OCI-LY7 (cell line): ENCODE measurements at regions not wholly inside any gene's neighbourhood (a gene's known extent, or its start where the extent isn't known, plus 50 kb on each side); places are given as distances from the start of the nearest gene placed in this dataset.

Source experiments
- BruUV-seq: library from RNA; stranded (reverse); fragments of 400-500 nt; replicated peaks from 2 replicates; lab custom pipeline; 2021; lab: Mats Ljungman, UMichigan
- CTCF ChIA-PET: fragments of 300-600 bp; sonication (Branson Sonifier 250); formaldehyde crosslinking; loops from one replicate; lab custom pipeline; 2022; ENCODE audit warnings: antibody characterized with exemption; ENCODE audit not compliant: unreplicated experiment; lab: Charles Lee
- POLR2A ChIA-PET: fragments of 300-600 bp; sonication (Branson Sonifier 250); formaldehyde crosslinking; loops from one replicate; lab custom pipeline; 2022; ENCODE audit warnings: antibody characterized with exemption; lab: Charles Lee
- DNase-seq: peaks from one replicate; pipeline ENCODE4 v3.0.0-alpha.2; 2015; ENCODE audit warnings: low spot score
- H2AFZ ChIP-seq: fragments of 200-600 bp; sonication (generic), shearing (Covaris generic); 2 replicates; pipeline ENCODE4 v1.6.1; 2014; ENCODE audit warnings: mild to moderate bottlenecking, antibody characterized with exemption, low read length, moderate library complexity
- H3K27ac ChIP-seq: fragments of 200-600 bp; sonication (generic); 2 replicates; pipeline ENCODE4 v1.5.1; 2014; ENCODE audit warnings: mixed run types, low read depth, mild to moderate bottlenecking, moderate library complexity, low read length, inconsistent platforms; ENCODE audit not compliant: poor library complexity, severe bottlenecking
- H3K36me3 ChIP-seq: fragments of 200-600 bp; sonication (generic); 2 replicates; pipeline ENCODE4 v1.6.1; 2014; ENCODE audit warnings: mild to moderate bottlenecking, antibody characterized with exemption, low read length, moderate library complexity, mixed read lengths; ENCODE audit not compliant: insufficient read depth
- H3K4me1 ChIP-seq: fragments of 200-600 bp; sonication (generic); 2 replicates; pipeline ENCODE4 v1.5.1; 2014; ENCODE audit warnings: mild to moderate bottlenecking, low read length; ENCODE audit not compliant: insufficient read depth, poor library complexity, severe bottlenecking
- H3K4me2 ChIP-seq: fragments of 200-600 bp; sonication (generic); 2 replicates; pipeline ENCODE4 v1.6.1; 2014; ENCODE audit warnings: mild to moderate bottlenecking, low read length
- H3K4me3 ChIP-seq: fragments of 200-600 bp; sonication (generic); 2 replicates; pipeline ENCODE4 v1.5.1; 2014; ENCODE audit warnings: mild to moderate bottlenecking, low read depth, low read length; ENCODE audit not compliant: poor library complexity, severe bottlenecking
- H3K79me2 ChIP-seq: fragments of 200-600 bp; sonication (generic); 2 replicates; pipeline ENCODE4 v1.6.1; 2016; ENCODE audit warnings: low read depth, mild to moderate bottlenecking, low read length, moderate library complexity, mixed read lengths; ENCODE audit not compliant: insufficient read depth
- H3K9me2 ChIP-seq: fragments of 200-600 bp; sonication (generic); 2 replicates; pipeline ENCODE4 v1.6.1; 2016; ENCODE audit warnings: mild to moderate bottlenecking, low read length, mixed read lengths; ENCODE audit not compliant: insufficient read depth
- H3K9me3 ChIP-seq: fragments of 200-600 bp; sonication (generic); 2 replicates; pipeline ENCODE4 v1.6.1; 2014; ENCODE audit warnings: mild to moderate bottlenecking, mixed run types, low read length, mixed read lengths
- H4K20me1 ChIP-seq: fragments of 200-600 bp; sonication (generic); 2 replicates; pipeline ENCODE4 v1.6.1; 2014; ENCODE audit warnings: mild to moderate bottlenecking, antibody characterized with exemption, low read length, moderate library complexity, mixed read lengths; ENCODE audit not compliant: insufficient read depth
- EZH2phosphoT487 ChIP-seq: fragments of 200-600 bp; sonication (generic); IDR thresholded peaks from 2 replicates; pipeline ENCODE4 v1.6.1; 2018; ENCODE audit warnings: low read depth, borderline replicate concordance, mild to moderate bottlenecking, mixed run types, antibody characterized with exemption, low read length, moderate library complexity, mixed read lengths
- intact Hi-C: fragments of 100-400 bp; cut with micrococcal nuclease; formaldehyde crosslinking; loops from one replicate; pipeline ENCODE4 v1.10.0; 2022; ENCODE audit not compliant: unreplicated experiment
- TF ChIP-seq, protein P1 (sequence below): fragments of 200-600 bp; sonication (generic); conservative IDR thresholded peaks from 2 replicates; pipeline ENCODE4 v1.5.1; 2014; ENCODE audit warnings: mild to moderate bottlenecking, antibody characterized with exemption, low read length, moderate library complexity, mixed read lengths

DNA sequence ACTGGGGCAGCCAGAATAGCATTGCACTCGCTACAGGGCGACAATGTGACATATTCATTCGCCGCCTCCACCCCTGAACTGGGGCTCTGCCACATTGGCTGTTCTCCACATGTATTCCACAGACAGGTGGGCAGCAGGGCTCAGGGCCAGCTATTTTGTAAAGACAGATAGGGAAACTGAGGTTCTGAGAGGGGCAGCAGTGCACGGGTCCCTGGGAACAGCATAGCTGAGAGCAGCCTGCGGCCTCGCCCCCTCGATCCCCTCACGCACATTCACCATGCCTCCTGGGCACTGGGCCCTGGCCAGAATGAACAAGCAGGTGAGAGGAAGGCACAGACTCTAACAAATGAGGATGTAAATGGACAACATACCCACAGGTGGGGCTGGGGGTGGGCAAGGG is 75.0 kb upstream of the SPATA12 start:
- Histone ChIP-seq H2AFZ (no peak overlapping the region), H3K9me2 (no peaks in the 10 kb centered on the region), H3K4me1 (peaks cover 40% of the 10 kb centered on the region), H3K4me3 (no peak overlapping the region), H3K9me3 (no peaks in the 10 kb centered on the region), H3K27ac (no peak overlapping the region), H4K20me1 (no peaks in the 10 kb centered on the region), H3K79me2 (no peaks in the 10 kb centered on the region), H3K4me2 (peak overlapping the region; percentile 14; the same call in 1 of the 2 replicates), H3K36me3 (0 out of 2 replicates have a peak, but pooled peaks cover 9% of the 10 kb centered on the region)
- intact Hi-C loops = no loop called here
- DNase-seq = no peak
- POLR2A ChIA-PET = no interaction called here
- BruUV-seq = no TSS peak
- TF ChIP-seq, protein P1, sequence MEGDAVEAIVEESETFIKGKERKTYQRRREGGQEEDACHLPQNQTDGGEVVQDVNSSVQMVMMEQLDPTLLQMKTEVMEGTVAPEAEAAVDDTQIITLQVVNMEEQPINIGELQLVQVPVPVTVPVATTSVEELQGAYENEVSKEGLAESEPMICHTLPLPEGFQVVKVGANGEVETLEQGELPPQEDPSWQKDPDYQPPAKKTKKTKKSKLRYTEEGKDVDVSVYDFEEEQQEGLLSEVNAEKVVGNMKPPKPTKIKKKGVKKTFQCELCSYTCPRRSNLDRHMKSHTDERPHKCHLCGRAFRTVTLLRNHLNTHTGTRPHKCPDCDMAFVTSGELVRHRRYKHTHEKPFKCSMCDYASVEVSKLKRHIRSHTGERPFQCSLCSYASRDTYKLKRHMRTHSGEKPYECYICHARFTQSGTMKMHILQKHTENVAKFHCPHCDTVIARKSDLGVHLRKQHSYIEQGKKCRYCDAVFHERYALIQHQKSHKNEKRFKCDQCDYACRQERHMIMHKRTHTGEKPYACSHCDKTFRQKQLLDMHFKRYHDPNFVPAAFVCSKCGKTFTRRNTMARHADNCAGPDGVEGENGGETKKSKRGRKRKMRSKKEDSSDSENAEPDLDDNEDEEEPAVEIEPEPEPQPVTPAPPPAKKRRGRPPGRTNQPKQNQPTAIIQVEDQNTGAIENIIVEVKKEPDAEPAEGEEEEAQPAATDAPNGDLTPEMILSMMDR = no peak
- no peak for TF ChIP-seq EZH2phosphoT487
- CTCF ChIA-PET = no interaction called here

GRCh38 chr3:56983427-56983826 is 77.0 kb upstream of the SPATA12 start:
- no TSS peak for BruUV-seq
- intact Hi-C loops = no loop called here

More at GRCh38 chr3:56983427-56983826, 77.0 kb upstream of the SPATA12 start:
- TF ChIP-seq, protein P1 = no peak
- TF ChIP-seq EZH2phosphoT487 = no peak
- CTCF ChIA-PET = no interaction called here
- no peak for DNase-seq
- POLR2A ChIA-PET = interaction anchor here (0.7 to 0.8 kb wide), 4 partner anchors 16 to 657 kb away, joined by 3 to 5 read pairs (median 4); no protein-coding TSS in a partner anchor
- Histone ChIP-seq H4K20me1 (no peaks in the 10 kb centered on the region), H3K4me3 (no peak overlapping the region), H2AFZ (no peak overlapping the region), H3K4me1 (peaks cover 31% of the 10 kb centered on the region), H3K9me2 (no peaks in the 10 kb centered on the region), H3K79me2 (no peaks in the 10 kb centered on the region), H3K27ac (no peak overlapping the region), H3K9me3 (no peaks in the 10 kb centered on the region), H3K4me2 (no peak overlapping the region), H3K36me3 (0 out of 2 replicates have a peak, but pooled peaks cover 10% of the 10 kb centered on the region)
